ENCODE measurements at regions not wholly inside any gene's neighbourhood (a gene's known extent, or its start where the extent isn't known, plus 50 kb on each side); places are given as distances from the start of the nearest gene placed in this dataset.
"Not testable (repeated sequence)": the region's sequence is repeated elsewhere in the genome, so short reads cannot be mapped to it uniquely, and the experiment has no call there.

DNA sequence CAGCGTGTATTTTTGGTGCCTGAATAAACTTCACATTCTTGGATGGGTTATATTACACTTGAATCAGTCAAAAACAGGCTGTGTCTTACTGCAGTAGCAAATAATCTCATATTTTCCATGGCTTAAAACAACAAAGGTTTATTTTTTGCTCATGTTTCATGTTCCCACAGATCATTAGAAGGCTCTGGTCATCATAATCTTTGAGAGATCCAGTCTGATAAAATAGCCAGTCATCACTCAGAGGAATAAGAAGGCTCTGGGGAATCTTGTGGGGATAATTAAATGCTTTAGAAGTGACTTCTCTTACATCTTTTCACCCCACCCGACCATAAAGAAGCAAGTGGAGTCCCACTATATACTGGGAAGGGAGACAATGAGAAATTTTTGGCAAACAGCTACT lies 417.7 kb downstream of the PSAT1 start:
- in situ Hi-C loops (cut with MboI; ENCODE audit: low pct_ligation_motif_present in 1 of 4, low pct_unique_long_range_greater_than_20kb in 1 of 4, low sequenced_read_pairs in 3 of 4) (no loop called here), intact Hi-C loops (cut with DNase I; ENCODE audit: low total_unique reads) (no loop called here)
- H3K4me3 ChIP-seq, result no peak overlapping the region
- no peaks in the 10 kb centered on the region for H3K27me3 ChIP-seq
- DNase-seq, result no peak
- no peaks in the 10 kb centered on the region for H3K36me3 ChIP-seq
- H3K4me1 ChIP-seq, result no peaks in the 10 kb centered on the region
- no peaks in the 10 kb centered on the region for H3K9me3 ChIP-seq
- WGBS, 2 donors (ENCODE audit: low coverage in 1 of 2), result 32 to 50% methylated on average over 2 of the region's 2 CpGs
- no peak overlapping the region for H3K27ac ChIP-seq
- TF ChIP-seq POLR2A (IDR thresholded peaks at IDR 0.05) (no peak), EP300 (IDR thresholded peaks at IDR 0.05; ENCODE audit: low read depth) (no peak), POLR2AphosphoS5 (IDR thresholded peaks at IDR 0.05) (no peak)
- TF ChIP-seq, protein P1, sequence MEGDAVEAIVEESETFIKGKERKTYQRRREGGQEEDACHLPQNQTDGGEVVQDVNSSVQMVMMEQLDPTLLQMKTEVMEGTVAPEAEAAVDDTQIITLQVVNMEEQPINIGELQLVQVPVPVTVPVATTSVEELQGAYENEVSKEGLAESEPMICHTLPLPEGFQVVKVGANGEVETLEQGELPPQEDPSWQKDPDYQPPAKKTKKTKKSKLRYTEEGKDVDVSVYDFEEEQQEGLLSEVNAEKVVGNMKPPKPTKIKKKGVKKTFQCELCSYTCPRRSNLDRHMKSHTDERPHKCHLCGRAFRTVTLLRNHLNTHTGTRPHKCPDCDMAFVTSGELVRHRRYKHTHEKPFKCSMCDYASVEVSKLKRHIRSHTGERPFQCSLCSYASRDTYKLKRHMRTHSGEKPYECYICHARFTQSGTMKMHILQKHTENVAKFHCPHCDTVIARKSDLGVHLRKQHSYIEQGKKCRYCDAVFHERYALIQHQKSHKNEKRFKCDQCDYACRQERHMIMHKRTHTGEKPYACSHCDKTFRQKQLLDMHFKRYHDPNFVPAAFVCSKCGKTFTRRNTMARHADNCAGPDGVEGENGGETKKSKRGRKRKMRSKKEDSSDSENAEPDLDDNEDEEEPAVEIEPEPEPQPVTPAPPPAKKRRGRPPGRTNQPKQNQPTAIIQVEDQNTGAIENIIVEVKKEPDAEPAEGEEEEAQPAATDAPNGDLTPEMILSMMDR (IDR thresholded peaks at IDR 0.05), result no peak

DNA sequence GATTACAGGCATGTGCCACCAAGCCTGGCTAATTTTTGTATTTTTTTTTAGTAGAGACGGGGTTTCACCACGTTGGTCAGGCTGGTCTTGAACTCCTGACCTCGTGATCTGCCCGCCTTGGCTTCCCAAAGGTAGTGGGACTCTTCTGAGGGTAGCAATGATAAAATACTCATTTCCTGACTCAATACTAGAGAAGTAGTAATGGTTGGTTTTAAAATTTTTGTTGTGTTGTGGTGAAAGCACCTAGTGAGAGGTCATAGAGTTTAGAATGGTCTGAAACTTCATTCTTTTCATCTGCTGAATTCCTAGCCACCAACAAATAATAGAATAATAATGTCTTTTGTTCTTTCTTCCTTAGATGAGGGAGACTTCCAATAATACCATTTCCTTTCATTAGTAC lies 422.1 kb downstream of the PSAT1 start:
- H3K4me1 ChIP-seq; H3K4me3 ChIP-seq; H3K9me3 ChIP-seq; intact Hi-C loops (cut with DNase I; ENCODE audit: low total_unique reads); H3K36me3 ChIP-seq; DNase-seq; in situ Hi-C loops (cut with MboI; ENCODE audit: low pct_ligation_motif_present in 1 of 4, low pct_unique_long_range_greater_than_20kb in 1 of 4, low sequenced_read_pairs in 3 of 4); H3K27ac ChIP-seq; H3K27me3 ChIP-seq: not testable (repeated sequence)
- 80 to 84% methylated on average over 1 to 4 of the region's 4 CpGs for WGBS, 2 donors (ENCODE audit: low coverage in 1 of 2)

DNA sequence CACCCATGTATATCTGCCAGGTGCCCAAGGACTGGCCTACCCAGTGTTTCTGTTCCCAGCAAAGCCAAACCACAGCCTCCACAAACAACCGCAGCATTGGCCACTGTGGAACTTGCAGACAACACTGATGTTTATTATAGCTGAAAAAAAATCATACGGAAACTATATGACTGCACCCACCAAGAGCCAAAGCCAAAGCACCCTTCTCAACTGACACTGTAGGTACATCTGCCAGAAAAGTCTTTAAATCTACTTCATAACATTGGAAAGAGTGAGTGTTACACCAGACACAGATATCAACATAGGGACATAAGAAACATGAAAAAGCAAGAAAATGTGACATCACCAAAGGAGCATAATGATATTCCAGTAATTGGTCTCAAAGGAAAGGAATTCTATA lies 428.0 kb downstream of the PSAT1 start:
- TF ChIP-seq EP300 (IDR thresholded peaks at IDR 0.05; ENCODE audit: low read depth) (no peak), POLR2AphosphoS5 (IDR thresholded peaks at IDR 0.05) (no peak), POLR2A (IDR thresholded peaks at IDR 0.05) (no peak)
- TF ChIP-seq, protein P1 (IDR thresholded peaks at IDR 0.05), result no peak
- Histone ChIP-seq H3K4me1 (no peaks in the 10 kb centered on the region), H3K9me3 (peaks cover 0 to 15% of the 10 kb centered on the region in 2 donors), H3K4me3 (no peak overlapping the region), H3K27ac (no peak overlapping the region), H3K36me3 (no peaks in the 10 kb centered on the region), H3K27me3 (no peaks in the 10 kb centered on the region)
- no peak for DNase-seq
- in situ Hi-C loops (cut with MboI; ENCODE audit: low pct_ligation_motif_present in 1 of 4, low pct_unique_long_range_greater_than_20kb in 1 of 4, low sequenced_read_pairs in 3 of 4) (no loop called here), intact Hi-C loops (cut with DNase I; ENCODE audit: low total_unique reads) (no loop called here)
- 76 to 81% methylated on average over 2 of the region's 2 CpGs for WGBS, 2 donors (ENCODE audit: low coverage in 1 of 2)

DNA sequence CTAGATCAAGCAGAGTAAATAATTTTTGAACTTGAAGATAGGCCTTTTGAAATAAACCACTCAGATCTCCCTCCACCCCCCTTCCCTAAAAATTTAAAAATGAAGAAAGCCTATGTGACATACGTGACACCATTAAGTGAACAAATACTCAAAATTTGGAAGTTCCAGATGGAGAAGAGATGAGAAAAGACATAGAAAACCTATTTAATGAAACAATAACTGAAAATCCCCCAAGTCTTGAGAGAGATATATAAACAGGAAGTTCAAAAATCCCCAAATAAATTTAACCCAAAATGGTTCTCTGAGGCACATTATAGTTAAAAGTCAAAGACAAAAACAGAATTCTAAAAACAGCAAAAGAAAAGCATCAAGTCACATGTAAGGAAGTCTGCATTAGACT lies 428.6 kb downstream of the PSAT1 start:
- Histone ChIP-seq H3K36me3 (no peaks in the 10 kb centered on the region), H3K9me3 (peaks cover 0 to 15% of the 10 kb centered on the region in 2 donors), H3K27me3 (no peaks in the 10 kb centered on the region), H3K27ac (no peak overlapping the region), H3K4me3 (no peak overlapping the region), H3K4me1 (no peaks in the 10 kb centered on the region)
- in situ Hi-C loops (cut with MboI; ENCODE audit: low pct_ligation_motif_present in 1 of 4, low pct_unique_long_range_greater_than_20kb in 1 of 4, low sequenced_read_pairs in 3 of 4) (no loop called here), intact Hi-C loops (cut with DNase I; ENCODE audit: low total_unique reads) (no loop called here)
- WGBS, 2 donors (ENCODE audit: low coverage in 1 of 2), result 63 to 88% methylated on average over 1 of the region's 1 CpG
- DNase-seq, result no peak
- TF ChIP-seq, protein P1 (IDR thresholded peaks at IDR 0.05), result no peak
- TF ChIP-seq EP300 (IDR thresholded peaks at IDR 0.05; ENCODE audit: low read depth), result no peak
- TF ChIP-seq POLR2A (IDR thresholded peaks at IDR 0.05), result no peak
- TF ChIP-seq POLR2AphosphoS5 (IDR thresholded peaks at IDR 0.05), result no peak

DNA sequence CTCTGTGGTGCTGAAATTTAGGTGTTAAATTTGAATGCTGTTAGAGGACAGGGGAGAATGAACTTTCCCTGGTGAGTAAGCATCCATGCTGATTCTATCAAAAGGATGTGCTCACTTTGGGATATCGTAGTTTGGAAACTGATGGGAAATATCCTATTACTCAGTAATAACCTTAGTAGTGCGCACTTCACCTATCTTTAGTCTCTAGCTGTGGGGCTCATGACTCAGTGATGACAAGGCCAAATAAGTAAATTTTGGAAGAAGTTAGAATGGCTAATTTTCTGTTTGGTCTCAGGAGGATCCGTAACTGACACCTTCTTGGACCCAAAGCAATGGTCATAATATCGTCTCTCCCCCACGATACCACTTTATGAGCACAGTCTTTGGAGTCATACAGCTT lies 448.4 kb downstream of the PSAT1 start:
- no peak for DNase-seq
- Histone ChIP-seq H3K36me3 (no peaks in the 10 kb centered on the region), H3K9me3 (no peaks in the 10 kb centered on the region), H3K27me3 (no peaks in the 10 kb centered on the region), H3K27ac (no peak overlapping the region), H3K4me3 (no peak overlapping the region), H3K4me1 (no peaks in the 10 kb centered on the region)
- in situ Hi-C loops (cut with MboI; ENCODE audit: low pct_ligation_motif_present in 1 of 4, low pct_unique_long_range_greater_than_20kb in 1 of 4, low sequenced_read_pairs in 3 of 4) (no loop called here), intact Hi-C loops (cut with DNase I; ENCODE audit: low total_unique reads) (loop anchor here (5.0 kb wide), 1 partner anchor 1587 kb away; no protein-coding TSS in a partner anchor)
- TF ChIP-seq POLR2A (IDR thresholded peaks at IDR 0.05) (no peak), EP300 (IDR thresholded peaks at IDR 0.05; ENCODE audit: low read depth) (no peak), POLR2AphosphoS5 (IDR thresholded peaks at IDR 0.05) (no peak)
- TF ChIP-seq, protein P1 (IDR thresholded peaks at IDR 0.05), result no peak
- WGBS, 2 donors (ENCODE audit: low coverage in 1 of 2), result 87 to 90% methylated on average over 3 to 5 of the region's 5 CpGs

Measured in transverse colon (tissue), 4 donors.